Stimulated activated naive CD4-positive, alpha-beta T cell (primary cell): ENCODE measurements at regions not wholly inside any gene's neighbourhood (a gene's known extent, or its start where the extent isn't known, plus 50 kb on each side); places are given as distances from the start of the nearest gene placed in this dataset.

Experiments used
- DNase-seq, 6 experiments: peaks; one replicate each; lab custom pipeline; 2025; lab: John Stamatoyannopoulos, UW

- no peak for DNase-seq
Measured at GRCh38 chr4:54929459-54929858, 195.9 kb downstream of the KDR start.

- DNase-seq, result no peak
Measured at GRCh38 chr4:54924891-54925290, 200.5 kb downstream of the KDR start.

- DNase-seq, result no peak
Measured at GRCh38 chr4:54915276-54915675, 210.1 kb downstream of the KDR start.

- no peak for DNase-seq
Measured at GRCh38 chr4:54914781-54915180, 210.6 kb downstream of the KDR start.

- DNase-seq, result no peak
Measured at GRCh38 chr4:54913751-54914526, 211.5 kb downstream of the KDR start.

DNA sequence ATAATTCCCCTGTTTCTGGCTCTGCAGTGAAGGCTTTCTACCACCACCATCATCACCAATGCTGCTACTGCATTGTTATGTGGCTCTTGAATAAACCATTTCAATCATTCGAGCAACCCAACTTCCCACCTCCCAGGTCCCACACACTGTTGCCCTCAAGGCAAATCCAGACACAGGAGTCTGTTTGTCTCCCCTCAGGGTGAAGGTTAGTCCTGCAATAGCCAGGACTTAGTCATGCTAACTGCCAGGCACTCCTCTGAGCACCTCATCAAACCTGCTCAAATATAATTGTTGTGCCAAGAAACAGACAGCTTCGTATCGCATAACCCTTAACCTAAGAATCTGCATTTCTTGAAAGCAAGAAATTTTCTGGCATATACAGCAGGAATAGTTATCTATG is 213.2 kb downstream of the KDR start:
- DNase-seq, result no peak

- peak in 1 of 6 experiments; percentile 7 for DNase-seq
Measured at GRCh38 chr4:54909961-54910360, 215.4 kb downstream of the KDR start.

- DNase-seq, result no peak
Measured at GRCh38 chr4:54908763-54909162, 216.6 kb downstream of the KDR start.

GRCh38 chr4:54904953-54905352 is 220.4 kb downstream of the KDR start:
- DNase-seq, result no peak

- DNase-seq, result no peak
Measured at GRCh38 chr4:54902976-54903375, 222.4 kb downstream of the KDR start.

GRCh38 chr4:54902271-54902670 is 223.1 kb downstream of the KDR start:
- DNase-seq, result no peak

- DNase-seq, result no peak
Measured at GRCh38 chr4:54901202-54901601, 224.2 kb downstream of the KDR start.

- DNase-seq, result no peak
Measured at GRCh38 chr4:54898656-54899340, 226.6 kb downstream of the KDR start.

GRCh38 chr4:54898056-54898562 is 227.3 kb downstream of the KDR start:
- no peak for DNase-seq

DNA sequence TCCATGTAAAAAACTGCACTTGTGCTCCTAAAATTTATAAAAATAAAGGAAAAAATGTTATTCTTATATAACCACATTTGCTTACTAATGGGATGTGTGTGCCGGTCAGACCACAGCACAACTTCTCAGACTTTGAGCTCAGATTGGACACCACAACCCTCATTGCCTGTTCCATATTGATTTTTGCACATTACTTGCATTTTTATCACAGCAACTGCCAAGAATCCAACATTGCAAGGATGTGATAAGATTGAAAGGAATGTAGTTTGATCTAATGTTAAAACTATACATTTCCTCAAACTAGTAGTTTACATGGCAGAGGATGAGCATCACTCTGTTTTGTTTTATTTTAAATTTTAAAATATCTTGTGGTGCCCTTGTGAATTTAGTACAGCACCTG is 227.8 kb downstream of the KDR start:
- DNase-seq, result no peak

GRCh38 chr4:54882616-54883015 is 224.9 kb downstream of the KIT start:
- no peak for DNase-seq

DNA sequence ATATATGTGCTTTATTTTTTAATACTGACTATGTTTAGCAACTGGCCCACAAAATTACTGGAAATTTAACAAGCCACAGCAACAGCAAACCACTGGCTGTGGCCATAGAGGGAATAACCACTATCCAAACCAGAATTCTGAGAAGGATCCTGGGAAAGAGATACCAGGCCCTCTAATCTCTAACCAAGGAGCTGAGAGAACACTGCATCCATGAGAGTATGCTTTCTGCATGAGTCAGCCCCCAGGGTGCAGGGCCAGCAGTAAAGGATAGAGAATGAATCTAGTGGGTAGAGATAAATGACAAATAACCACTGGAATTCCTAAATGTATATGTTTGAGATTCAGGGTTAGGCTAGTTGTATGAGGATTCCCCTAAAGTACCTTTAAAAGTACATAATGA is 221.8 kb downstream of the KIT start:
- DNase-seq, result no peak

DNA sequence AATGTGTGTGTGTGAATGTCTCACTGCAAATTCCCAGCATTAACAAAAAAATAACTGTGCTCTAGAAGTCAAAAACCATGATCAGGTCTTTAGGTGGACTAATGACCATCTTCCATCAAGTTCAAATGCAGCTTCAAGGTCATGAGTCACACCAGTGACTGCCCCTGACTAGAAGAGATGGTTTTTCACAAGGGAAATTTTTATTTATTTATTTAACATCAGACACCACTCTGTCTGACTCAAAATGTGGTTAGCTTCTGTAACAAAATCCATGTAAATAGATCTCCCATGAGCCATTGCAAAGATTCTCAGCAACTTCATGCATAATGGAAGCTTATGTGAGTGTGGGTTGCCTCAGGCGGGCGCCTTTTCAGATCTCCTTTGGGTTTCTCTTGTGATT is 219.2 kb downstream of the KIT start:
- DNase-seq, result no peak

GRCh38 chr4:54872261-54872660 is 214.5 kb downstream of the KIT start:
- DNase-seq, result no peak

DNA sequence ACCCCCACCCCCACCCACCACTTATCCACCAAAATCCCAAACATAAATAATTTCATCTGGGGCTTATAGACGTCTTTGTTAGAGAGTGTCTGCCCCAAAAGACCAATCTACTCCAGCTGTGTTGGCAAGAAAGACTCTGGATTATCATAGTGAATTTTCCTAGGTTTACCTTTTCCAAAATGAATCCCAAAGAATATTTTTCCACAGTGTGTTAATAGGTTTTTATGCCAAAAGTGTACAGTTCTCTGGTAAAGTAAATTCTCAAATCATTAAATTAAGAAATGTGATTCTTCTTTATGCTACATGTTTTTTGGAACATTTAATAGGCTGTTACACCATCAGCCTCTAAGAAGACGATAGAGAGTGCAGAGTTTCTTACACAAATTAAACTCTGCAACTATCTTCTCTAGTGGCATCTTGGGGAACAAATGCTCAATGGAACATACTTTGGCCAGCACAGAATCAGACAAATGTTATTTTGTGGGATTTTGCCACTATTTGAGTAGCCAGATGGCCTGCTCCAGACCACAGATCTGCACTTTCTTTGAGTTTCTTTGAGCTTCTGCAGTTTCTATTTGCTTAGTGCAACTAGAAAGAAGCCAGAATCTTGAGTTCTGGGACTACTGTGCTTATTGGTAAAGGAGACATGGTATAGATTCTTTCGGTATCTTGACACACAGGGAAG is 206.0 kb downstream of the KIT start:
- no peak for DNase-seq

DNA sequence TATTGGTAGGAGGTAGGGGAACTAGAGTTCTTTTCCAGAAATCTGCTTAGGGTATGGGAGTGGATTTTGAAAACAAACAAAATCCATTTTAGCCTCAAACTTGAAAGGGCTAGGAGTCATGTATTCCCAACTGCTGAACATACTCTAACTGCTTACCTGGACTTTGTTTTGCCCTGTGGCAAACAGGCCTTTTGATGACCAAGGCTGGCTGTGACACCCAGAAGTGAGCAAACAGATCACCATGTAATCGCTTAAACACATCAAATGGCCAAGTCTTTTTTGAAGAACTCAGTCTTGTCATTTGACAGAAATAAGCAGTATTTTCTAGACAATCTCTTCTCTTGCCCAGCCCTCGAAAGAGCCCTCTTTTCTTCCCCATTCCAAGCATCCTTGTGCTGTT is 203.4 kb downstream of the KIT start:
- DNase-seq, result no peak

GRCh38 chr4:54855191-54855854 is 197.6 kb downstream of the KIT start:
- DNase-seq, result no peak
